ENCODE measurements at regions not wholly inside any gene's neighbourhood (a gene's known extent, or its start where the extent isn't known, plus 50 kb on each side); places are given as distances from the start of the nearest gene placed in this dataset.

- TF ChIP-seq CTCF (conservative IDR thresholded peaks at IDR 0.05; ENCODE audit: low read depth, low read length) (no peak), USF2 (IDR thresholded peaks at IDR 0.05; ENCODE audit: low read depth, low read length) (no peak), POLR2A (IDR thresholded peaks at IDR 0.05; ENCODE audit: low read depth, low read length) (no peak)
Measured at GRCh38 chr7:23931633-23932032, 221.6 kb downstream of the STK31 start.

All from IMR-90 (cell line).